ENCODE measurements at regions not wholly inside any gene's neighbourhood (a gene's known extent, or its start where the extent isn't known, plus 50 kb on each side); places are given as distances from the start of the nearest gene placed in this dataset.
A peak's percentile ranks its signal among the peaks of the same experiment; 100 is the strongest.

DNA sequence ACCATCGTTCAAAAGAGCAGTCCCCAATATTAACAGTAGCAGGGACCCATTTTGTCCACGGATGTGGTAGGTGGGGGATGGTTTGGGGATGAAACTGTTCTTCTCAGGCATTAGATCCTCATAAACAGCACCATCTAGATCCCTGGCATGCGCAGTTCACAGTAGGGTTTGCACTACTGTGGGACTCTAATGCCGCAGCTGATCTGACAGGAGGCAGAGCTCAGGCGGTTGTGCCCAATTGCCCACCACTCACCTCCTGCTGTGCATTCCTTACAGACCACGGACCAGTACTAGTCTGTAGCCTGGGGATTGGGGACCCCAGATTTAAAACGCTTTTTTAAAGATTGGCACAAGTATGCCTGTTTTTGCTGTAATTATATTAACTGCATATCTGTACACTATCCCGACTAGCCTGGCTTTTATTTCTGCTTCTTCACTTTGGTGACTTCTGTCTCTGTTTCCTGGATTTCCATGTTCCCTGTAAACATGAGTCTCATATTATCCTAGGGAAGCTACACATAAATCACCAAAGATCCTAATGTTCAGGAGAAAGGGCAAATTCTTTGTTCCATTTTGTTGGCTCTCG lies 163.3 kb upstream of the AKR1E2 start:
- peak; percentile 72 for DNase-seq (ENCODE audit: low spot score)

DNA sequence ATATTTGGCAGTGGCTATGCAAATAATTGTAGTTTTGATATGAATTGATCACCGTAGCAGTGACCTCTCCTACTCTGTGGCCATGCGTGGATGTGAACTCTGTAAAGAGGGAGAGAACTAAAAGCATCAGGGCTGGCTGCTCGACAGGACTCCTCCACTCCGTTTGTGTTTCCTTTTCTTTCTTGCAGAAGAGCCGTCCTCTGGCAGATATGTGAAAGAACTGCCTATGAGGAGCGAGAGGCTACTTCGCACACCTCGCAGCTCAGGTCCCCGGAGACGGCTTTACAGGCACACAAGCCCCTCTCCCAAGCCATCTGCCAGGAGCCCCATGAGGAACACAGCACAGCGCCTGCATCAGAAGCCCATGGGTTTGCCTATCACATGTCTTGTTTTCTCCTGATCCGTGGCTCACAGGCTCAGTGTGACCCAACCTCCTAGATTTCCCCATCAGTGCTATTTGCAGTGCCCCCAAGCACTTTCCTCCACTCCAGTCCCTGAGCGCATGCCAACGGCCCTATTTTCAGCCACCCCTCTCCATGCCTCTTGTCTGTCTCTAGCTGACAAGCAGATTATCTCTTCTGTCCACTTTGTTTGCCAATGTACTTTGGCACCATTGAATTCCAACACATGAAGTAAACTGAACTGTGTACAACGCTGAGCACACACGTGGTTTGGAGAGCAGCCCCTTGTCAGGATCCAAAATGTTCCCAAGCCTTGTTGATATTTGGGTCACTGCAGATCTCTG lies 164.3 kb upstream of the AKR1E2 start:
- no peak for DNase-seq (ENCODE audit: low spot score)

DNA sequence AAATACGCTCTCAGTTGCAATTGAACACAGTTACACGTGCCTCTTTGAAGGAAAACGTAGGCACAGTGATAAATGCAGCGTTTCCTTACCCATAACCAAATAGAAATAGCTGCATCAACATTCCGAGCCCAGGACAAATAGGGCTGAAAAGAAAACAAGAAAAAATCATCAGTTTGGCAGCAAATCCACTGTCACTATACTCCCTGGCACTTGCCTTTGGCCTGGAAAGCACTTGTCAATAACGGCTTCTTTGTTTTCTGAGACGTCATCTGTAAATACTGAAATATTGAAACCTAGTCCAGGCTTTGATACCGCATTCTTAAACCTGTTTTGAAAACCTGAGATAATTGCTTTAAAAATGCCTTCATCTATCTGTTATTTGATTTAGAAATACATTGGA lies 167.2 kb upstream of the AKR1E2 start:
- DNase-seq (ENCODE audit: low spot score), result no peak

DNA sequence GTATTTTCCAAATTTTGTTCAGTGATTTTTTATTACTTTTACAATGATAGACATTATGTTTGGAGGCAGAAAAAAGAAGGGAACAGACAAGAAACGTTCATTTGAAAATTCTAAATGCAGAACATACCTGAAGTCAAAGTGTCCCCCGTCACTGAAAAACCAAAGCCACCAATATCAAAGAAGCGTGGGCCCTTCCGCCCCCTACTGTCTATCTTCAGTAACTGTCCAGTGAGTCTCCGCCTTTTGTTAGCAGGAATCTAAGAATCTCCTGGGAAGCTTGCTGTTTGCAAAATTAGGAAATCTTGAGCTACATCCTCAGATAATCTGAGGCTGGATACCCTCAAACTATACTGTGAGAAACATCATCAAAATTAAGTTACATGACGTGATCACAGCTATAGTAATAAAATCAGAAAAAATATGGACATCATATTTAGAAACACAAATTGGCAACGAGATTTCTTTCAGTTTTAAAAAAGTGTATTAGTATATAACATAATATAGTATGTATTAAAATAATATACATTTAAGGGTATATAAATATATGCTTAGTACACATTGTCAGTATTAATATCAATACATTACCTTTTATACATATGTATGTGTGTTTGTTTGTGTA lies 169.3 kb upstream of the AKR1E2 start:
- peak; percentile 52 for DNase-seq (ENCODE audit: low spot score)

DNA sequence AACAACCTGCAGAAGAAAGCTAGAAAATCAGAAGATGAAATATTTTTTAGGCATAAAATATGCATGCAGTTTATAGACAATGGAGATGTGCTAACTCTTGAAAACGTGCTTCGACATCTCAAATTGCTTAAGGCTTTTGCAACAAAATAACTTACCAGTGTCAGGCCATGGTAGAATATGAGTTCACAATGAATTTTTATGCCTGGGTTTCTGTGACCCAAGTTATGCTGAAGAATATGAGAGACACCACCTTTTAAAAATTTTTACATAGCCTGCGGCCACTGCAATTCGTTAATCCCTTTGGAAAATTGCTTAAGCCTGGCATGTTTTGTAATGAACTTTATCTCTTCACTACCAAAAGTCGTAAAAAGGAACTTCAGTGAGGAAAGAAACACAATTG lies 170.1 kb upstream of the AKR1E2 start:
- no peak for DNase-seq (ENCODE audit: low spot score)

DNA sequence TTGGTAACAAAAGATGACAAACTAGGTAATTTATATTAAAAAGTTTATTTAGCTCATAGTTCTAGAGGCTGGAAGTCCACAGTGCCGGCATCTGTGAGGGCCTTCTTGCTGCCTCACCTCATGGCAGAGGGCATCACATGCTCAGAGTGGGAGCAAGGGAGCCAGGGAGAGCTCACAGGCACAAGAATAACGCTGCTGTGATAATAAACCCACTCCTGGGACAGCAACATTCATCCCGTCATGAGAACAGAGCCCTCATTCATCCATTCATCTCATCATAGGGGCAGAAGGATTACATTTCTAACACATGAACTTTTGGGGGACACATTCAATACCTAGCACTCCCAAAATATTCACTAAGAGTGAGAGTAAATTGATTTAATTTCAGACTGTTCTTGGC lies 170.6 kb upstream of the AKR1E2 start:
- DNase-seq (ENCODE audit: low spot score), result no peak

DNA sequence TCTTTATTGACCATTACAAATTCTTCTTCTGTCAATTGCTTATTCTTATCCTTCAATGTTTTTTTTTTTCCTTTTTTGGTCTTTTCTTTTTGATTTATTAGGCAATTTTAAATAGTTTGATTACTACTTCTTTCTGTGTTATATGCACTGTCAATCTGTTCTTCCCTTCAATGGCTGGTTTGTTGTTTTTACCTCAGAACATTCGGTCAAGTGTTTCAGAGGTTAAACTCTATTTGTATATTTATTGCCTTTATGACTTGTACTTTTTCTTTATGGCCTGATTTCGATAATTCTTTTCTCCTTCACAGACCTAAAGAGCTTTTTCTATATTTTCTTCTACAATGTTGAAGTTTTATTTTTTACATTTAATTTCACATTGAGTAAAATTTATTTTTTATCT lies 171.5 kb upstream of the AKR1E2 start:
- DNase-seq (ENCODE audit: low spot score), result no peak

DNA sequence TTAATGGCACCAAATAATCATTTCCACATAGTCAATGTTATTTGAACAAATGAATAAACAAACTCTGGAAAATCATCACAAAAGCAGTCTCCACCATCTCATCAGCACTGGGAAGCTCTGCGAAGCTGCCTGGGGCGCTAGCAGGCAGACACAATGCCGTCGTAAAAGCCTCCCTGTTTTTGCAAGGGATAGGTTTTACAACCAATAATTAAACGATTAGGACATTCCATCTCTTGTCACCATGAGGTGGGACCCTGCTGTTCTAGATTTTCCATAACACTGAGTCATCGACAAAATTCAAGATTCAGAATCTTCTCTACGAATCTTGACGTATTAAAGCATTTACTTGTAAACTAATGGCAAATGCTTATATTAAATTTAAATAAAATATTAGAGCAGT lies 172.8 kb upstream of the AKR1E2 start:
- no peak for DNase-seq (ENCODE audit: low spot score)

DNA sequence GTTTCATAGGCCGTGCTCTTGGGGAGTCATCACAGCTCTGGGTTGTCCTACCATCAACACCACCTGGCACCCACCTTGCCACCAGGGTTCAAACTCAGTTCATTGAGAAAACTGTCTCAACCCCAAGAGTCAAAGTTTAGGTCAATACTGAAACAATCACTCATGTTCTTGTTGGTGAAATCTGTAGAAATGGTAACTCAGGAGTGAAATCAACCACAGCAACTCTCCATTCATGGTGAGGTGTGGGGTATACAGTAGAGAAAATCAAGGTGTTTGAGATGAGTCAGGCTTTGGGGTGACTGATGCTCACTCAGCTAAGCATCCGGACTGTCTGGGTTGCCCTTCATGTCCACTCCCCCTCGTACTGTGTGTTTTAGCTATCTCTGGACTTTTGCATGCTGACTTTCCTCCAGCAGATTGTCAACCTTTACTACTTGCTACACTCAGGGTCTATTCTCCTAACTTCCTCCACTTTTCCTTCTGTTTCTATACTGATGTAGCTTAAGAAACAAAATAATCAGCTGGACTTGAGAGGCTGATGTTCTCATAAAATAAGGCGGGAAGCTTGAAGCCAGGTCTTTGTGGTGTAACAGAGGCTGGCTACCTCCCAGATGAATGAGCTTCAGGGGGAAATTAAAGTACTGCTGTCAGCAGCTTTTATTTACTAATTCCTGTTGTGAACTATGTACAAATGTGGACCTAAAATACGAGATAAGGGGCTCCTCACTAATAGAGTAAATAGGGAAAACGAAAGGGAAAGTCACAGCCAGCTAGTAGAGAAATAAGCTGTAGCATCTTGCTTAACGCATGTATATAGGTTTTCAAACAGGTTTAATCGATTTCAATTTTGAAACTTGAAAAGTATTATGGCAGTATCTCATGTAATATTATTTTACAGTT lies 173.6 kb upstream of the AKR1E2 start:
- DNase-seq (ENCODE audit: low spot score), result no peak

DNA sequence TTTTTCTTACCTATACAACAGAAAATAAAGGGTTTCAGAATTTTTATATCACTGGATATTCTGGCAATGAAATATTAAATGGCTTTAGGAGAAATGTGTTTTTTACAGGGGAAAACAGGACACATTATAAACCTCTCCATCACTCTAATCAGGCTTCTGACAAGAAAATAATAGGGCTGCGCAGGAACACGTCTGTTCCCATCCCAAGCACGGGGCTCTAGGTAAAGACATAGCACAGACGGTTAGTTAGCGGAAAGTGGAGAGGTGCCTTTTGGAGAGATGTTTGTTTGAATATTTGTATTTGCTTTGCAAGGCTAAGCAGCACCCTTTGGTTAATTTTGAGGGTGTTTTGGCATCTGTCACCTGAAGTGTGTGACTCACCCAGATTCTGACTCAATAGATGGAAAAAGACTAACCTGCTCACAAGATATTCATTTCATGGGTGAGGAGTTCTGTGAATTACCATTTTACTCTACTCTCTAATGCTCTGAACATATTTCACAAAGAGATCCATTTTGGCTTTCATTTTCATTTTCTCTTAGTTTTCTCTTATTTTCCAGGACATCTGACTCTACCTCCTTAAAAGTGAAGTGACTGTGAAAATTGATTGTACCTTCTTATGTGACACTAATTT lies 174.5 kb upstream of the AKR1E2 start:
- DNase-seq (ENCODE audit: low spot score), result no peak

DNA sequence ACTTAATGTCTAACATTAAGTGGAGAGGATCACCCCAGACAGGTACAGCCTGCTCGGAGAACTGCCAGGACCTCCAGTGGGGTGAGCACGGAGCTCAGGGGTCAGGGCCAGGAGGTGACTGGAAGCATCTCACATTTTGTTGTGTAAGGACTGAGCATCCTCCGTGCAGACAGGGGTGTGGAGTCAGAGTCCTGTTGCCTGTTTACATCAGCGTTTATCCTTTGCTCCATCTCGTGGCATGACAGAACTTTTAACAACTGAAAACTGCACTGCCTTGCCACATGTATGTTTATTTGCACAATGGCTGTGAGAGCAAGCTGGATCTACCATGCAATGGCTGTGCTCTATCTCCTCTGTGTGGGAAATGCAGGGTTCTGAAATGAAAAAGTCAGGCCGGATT lies 175.4 kb upstream of the AKR1E2 start:
- DNase-seq (ENCODE audit: low spot score), result peak; percentile 58

DNA sequence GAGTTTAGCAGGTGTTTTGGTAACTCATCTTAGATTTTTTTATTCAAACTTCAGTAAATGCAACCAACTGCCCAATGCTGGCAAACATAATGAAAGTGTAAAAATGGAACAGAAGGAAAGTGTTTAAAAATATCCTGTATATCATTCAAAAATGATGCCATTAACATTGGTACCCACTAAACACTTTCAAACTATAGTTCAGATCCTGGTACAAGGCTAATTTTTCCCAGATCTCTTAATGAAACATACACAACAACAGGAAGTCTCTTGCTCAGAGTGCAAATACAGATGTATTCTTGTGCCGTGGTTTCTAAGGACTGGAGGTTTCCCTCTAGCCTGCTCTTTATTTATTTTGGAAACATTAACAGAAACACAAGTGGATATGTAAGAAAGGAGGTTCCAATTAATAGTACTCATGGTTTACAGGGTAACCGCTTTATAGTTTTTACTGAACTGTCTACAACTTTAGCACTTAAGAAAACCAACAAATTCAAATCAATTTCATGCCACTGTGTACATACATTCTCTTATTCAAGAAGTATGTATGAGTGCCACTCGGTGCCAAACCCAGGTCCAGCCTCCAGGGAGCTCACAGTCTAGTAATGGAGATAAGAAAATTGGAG lies 176.0 kb upstream of the AKR1E2 start:
- no peak for DNase-seq (ENCODE audit: low spot score)

DNA sequence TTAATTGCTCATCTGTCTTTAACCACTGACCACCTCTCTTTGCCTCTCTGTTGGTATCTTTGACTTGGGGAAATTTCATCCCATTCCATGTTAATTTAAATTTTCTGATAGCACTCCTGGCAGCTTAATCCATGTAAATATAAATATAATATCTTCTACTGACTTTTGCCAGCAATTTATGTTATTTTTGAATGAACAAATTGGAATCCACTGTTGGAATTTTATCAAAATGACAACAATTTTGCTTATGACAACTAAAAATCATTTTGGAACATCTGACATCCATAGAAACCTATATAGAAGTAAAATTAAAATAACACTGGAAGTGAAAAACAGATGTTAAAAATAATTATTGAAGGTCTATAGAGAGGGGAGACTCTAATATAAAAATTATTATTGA lies 176.5 kb upstream of the AKR1E2 start:
- no peak for DNase-seq (ENCODE audit: low spot score)

DNA sequence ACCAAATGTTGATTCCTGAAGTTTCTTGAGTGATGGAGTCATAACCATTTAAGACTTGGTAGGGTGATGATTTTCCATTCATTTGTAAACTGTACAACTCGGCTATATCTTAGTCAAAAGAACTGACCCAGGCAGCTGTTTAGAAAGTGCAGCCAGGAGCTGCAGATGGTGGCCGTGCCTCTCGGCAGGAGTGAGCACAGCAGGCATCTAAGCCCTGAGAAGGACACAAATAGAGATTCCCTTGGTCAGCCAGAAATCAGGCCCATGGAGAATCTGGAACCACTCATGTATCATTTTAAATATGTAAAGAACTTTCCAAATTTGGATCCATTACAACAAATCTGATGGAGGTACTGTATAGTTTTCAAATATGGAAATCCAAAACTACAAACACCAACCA lies 177.0 kb upstream of the AKR1E2 start:
- no peak for DNase-seq (ENCODE audit: low spot score)

DNA sequence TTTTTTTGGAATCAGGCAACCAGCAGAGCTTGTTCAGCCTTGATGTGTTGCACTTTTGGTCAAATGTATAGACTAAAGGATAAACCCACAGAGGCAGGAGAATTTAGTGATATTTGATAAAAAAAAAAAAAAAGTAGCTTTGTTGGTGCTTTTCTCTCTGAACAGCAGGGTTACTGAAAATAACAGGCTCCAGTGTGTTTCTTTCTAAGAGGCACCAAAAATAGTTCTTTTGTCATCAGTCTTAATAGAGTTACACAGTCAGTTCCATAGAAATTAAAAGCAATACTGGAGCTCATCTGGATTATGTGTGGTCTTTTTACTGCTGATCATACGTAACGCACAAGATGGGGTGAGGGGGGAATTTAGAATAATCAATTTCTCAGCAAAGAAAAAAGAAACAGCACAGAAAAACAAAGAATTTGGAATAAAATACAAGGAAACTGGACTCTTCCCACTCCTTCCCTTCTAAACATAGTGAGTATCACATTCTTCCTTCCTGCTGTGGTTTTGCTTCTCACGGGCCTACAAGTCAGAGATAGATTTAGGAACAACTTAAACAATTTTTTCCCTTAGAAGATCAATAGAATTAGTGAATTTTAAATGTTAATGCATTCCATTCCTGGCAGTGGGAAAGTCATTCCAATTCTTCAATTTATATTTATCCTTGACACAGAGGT lies 178.8 kb upstream of the AKR1E2 start:
- DNase-seq (ENCODE audit: low spot score), result no peak

DNA sequence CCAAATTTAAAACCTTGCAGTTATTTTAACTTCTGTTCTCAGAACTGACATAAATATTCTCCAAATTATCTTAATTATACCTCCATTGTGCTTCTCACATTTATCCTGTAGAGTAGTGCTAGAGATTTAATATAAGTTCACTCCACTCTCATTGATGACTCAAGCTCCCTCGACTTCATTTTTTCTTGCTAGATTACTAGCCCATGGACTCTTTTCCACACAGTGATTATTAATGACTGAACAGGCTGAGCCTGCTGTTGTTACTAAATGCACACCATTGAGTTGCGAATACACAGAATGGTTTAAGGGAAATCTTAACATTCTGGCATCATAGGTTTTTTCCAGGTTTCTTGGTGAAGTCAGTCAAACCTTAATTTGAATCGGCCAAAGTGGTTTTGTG lies 179.5 kb upstream of the AKR1E2 start:
- no peak for DNase-seq (ENCODE audit: low spot score)

DNA sequence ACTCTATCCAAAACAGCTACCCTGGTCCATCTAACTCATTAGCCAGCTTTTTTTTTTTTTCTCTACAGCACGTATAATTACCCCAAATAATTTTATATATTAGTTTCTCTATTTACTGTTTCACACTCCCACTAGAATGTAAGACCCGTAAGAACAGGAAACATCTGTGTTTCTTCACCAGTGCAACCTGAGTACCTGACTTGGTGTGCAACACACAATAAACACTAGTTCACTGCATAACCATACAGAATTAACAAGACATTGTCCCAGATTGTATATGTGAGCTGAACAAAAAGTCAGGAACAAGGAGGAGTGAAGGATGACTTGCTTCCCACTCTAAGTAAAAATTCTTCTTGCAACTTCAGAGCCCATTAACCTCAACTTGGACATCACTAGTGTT lies 180.2 kb upstream of the AKR1E2 start:
- DNase-seq (ENCODE audit: low spot score), result no peak

DNA sequence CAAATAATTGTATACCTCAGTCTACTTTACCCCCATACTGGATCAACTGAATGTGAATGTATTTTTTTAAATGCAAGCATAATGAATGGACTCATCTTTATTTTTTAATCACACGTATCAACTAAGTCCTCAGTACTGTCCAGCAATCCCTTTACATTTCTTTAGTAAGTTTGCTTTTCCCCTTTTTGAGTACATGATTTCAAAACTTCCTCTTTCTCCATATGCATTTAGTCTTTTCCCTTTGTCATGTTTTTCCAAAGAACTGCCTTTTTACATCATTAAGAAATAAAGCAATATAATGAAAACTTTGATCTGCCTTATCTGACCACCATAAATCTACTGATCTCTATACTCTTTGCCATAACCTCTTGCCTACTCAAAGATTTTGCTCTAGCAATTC lies 182.5 kb upstream of the AKR1E2 start:
- no peak for DNase-seq (ENCODE audit: low spot score)

DNA sequence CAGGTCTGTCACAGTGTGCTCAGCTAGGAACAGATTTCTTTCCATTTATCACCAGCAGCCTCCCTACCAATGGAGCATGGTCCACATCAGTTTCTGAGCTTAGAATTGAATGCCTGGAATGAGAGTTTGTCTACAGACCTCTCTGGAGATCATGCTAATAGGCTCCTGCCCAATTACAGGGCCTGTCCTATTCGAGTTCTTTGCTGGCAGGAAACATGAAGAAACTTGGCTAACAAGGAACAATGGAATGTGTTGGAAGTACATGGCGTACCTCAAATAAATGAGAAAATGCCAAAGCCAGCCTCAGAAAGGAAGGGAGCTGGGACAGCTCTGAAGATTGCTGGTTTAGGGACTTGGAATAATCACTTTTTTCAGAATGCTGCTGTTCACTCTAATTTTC lies 186.0 kb upstream of the AKR1E2 start:
- no peak for DNase-seq (ENCODE audit: low spot score)

DNA sequence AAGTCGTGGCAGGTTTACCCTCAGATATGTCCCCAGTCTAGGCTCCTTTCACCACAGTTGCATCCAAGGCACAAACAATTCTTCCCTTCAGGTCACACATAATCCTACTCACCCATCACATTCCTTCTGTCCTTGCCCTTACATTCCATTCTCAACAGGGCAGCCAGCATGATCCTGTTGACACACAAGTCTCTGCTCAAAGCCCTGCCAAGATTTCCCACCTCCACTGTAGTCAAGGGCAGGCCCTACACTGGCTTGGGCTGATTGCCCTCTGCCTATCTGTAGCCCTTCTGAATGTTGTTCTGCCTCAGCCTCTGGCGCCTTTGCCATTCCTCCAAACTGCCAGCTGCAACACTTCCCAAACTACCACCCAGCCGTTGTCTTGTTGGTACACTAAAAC lies 187.9 kb upstream of the AKR1E2 start:
- DNase-seq (ENCODE audit: low spot score), result no peak

DNA sequence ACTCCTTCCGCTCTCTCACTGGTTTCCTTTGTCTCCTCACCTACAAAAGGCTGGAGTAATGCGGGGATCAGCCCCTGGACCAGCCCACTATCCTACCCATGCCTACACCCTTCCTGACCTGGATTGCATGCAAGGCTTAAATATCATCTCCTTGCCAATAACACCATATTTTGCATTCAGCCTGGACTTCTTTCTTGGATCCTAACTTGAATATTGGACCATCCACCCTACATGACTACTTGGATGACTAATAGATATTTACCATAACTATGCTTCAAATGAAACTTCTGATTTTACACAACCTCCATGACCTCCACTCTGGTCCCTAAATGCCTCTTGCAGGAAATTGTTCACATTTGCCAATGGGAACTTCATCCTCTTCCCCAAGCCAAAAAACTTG lies 188.3 kb upstream of the AKR1E2 start:
- DNase-seq (ENCODE audit: low spot score), result no peak

Measured in H4 (cell line).